Naive thymus-derived CD4-positive, alpha-beta T cell (primary cell): ENCODE measurements at regions not wholly inside any gene's neighbourhood (a gene's known extent, or its start where the extent isn't known, plus 50 kb on each side); places are given as distances from the start of the nearest gene placed in this dataset.
A peak's percentile ranks its signal among the peaks of the same experiment; 100 is the strongest.

Experiments
- ATAC-seq: fragments of 150-1000 bp; cut with Tn5 transposase; 2 replicates; pipeline ENCODE4 v1.10.0; 2021; ENCODE audit warnings: mild to moderate bottlenecking, moderate library complexity
- CTCF ChIA-PET: fragments of 350-600 bp; sonication (Branson Sonifier 250); formaldehyde crosslinking; loops from one replicate; lab custom pipeline; 2021; ENCODE audit warnings: antibody characterized with exemption; lab: Charles Lee
- POLR2A ChIA-PET: fragments of 350-600 bp; sonication (Branson Sonifier 250); formaldehyde crosslinking; loops from one replicate; lab custom pipeline; 2021; ENCODE audit warnings: antibody characterized with exemption, inconsistent platforms; lab: Charles Lee
- DNase-seq, 9 donors: peaks; one replicate each; pipeline versions ENCODE4 v3.0.0 to v3.0.0-alpha.2; 2020 to 2022; ENCODE audit warnings: mixed read lengths in 1 of 9
- H3K27ac ChIP-seq: one replicate; pipeline ENCODE4 v1.7.0; 2013; ENCODE audit warnings: mild to moderate bottlenecking, low read depth, low read length, moderate library complexity
- H3K27me3 ChIP-seq, 2 donors: one replicate each; pipeline ENCODE4 v1.7.0; 2013; ENCODE audit warnings: low read length in 2 of 2, mild to moderate bottlenecking in 2 of 2, moderate library complexity in 2 of 2; ENCODE audit not compliant: control insufficient read depth in 2 of 2, insufficient read depth in 2 of 2
- H3K36me3 ChIP-seq, 3 experiments: 1 replicate in 2 of 3; 2 replicates in 1 of 3; pipeline ENCODE4 v1.7.0; 2013; ENCODE audit warnings: low read length in 3 of 3, mild to moderate bottlenecking in 3 of 3, moderate library complexity in 1 of 3; ENCODE audit not compliant: insufficient read depth in 3 of 3, control insufficient read depth in 2 of 3
- H3K4me1 ChIP-seq, 2 donors: one replicate each; pipeline ENCODE4 v1.7.0; 2013; ENCODE audit warnings: low read length in 2 of 2, mild to moderate bottlenecking in 2 of 2, moderate library complexity in 1 of 2; ENCODE audit not compliant: control insufficient read depth in 2 of 2, insufficient read depth in 2 of 2
- H3K4me3 ChIP-seq: 2 replicates; pipeline ENCODE4 v1.7.0; 2013; ENCODE audit warnings: mild to moderate bottlenecking, low read length
- H3K9me3 ChIP-seq, 3 experiments: 1 replicate in 2 of 3; 2 replicates in 1 of 3; pipeline ENCODE4 v1.7.0; 2013; ENCODE audit warnings: low read length in 3 of 3; ENCODE audit not compliant: control insufficient read depth in 2 of 3
- H3K27ac Mint-ChIP-seq, 9 donors: one replicate each; pipeline ENCODE4 v1.8.0; 2020 to 2022; ENCODE audit warnings: mixed read lengths in 9 of 9, mild to moderate bottlenecking in 8 of 9, moderate library complexity in 5 of 9, inconsistent platforms in 2 of 9
- H3K27me3 Mint-ChIP-seq, 5 donors: one replicate each; pipeline ENCODE4 v1.8.0; 2021 to 2022; ENCODE audit warnings: mixed read lengths in 5 of 5, mild to moderate bottlenecking in 1 of 5
- H3K36me3 Mint-ChIP-seq, 5 donors: one replicate each; pipeline ENCODE4 v1.8.0; 2020 to 2022; ENCODE audit warnings: mixed read lengths in 5 of 5, mild to moderate bottlenecking in 3 of 5, inconsistent platforms in 1 of 5
- H3K4me1 Mint-ChIP-seq, 7 donors: one replicate each; pipeline ENCODE4 v1.8.0; 2020 to 2022; ENCODE audit warnings: mixed read lengths in 7 of 7, mild to moderate bottlenecking in 3 of 7, inconsistent platforms in 1 of 7
- H3K4me3 Mint-ChIP-seq, 10 donors: one replicate each; pipeline ENCODE4 v1.8.0; 2020 to 2022; ENCODE audit warnings: mild to moderate bottlenecking in 10 of 10, mixed read lengths in 10 of 10, moderate library complexity in 6 of 10, inconsistent platforms in 2 of 10
- H3K9me3 Mint-ChIP-seq, 11 donors: one replicate each; pipeline ENCODE4 v1.8.0; 2020 to 2022; ENCODE audit warnings: mixed read lengths in 11 of 11, mild to moderate bottlenecking in 4 of 11, inconsistent platforms in 1 of 11, moderate library complexity in 1 of 11
- intact Hi-C, 2 donors: fragments of 100-400 bp; cut with micrococcal nuclease; formaldehyde crosslinking; loops; one replicate each; pipeline ENCODE4 v1.15.1; 2023

GRCh38 chr21:33127154-33127867, 57.4 kb downstream of the OLIG1 start:
- no peaks in the 10 kb centered on the region for H3K4me1 ChIP-seq
- peak overlapping the region; percentile 60 for H3K4me3 ChIP-seq
- H3K27me3 ChIP-seq: no peaks in the 10 kb centered on the region
- Mint-ChIP-seq H3K4me1 (peaks cover 0 to 13% (median 6%) of the 10 kb centered on the region in 7 donors), H3K4me3 (peak overlapping the region; percentile 52 to 86 (median 78)), H3K27ac (peak overlapping the region in 5 of 9 donors; percentile 26 to 60 (median 50)), H3K27me3 (peaks cover 10 to 31% (median 27%) of the 10 kb centered on the region in 5 donors), H3K36me3 (no peaks in the 10 kb centered on the region), H3K9me3 (no peaks in the 10 kb centered on the region)
- no peaks in the 10 kb centered on the region for H3K36me3 ChIP-seq
- POLR2A ChIA-PET: interaction anchor here (0.9 kb wide), 1 partner anchor 70 kb away, joined by 3 read pairs; no protein-coding TSS in a partner anchor
- intact Hi-C loops: loop anchor here (1.0 to 10.0 kb wide), 11 partner anchors 70 to 475 kb away; partner anchors contain the start of gene OLIG2 (in 1 of the 2)
- DNase-seq (peak; percentile 21 to 60 (median 43)), ATAC-seq (peak; percentile 87)
- H3K27ac ChIP-seq: no peak overlapping the region
- H3K9me3 ChIP-seq: no peaks in the 10 kb centered on the region
- CTCF ChIA-PET: interaction anchor here (0.7 to 3.1 kb wide), 16 partner anchors 9 to 478 kb away, joined by 3 to 16 read pairs (median 4); no protein-coding TSS in a partner anchor

DNA sequence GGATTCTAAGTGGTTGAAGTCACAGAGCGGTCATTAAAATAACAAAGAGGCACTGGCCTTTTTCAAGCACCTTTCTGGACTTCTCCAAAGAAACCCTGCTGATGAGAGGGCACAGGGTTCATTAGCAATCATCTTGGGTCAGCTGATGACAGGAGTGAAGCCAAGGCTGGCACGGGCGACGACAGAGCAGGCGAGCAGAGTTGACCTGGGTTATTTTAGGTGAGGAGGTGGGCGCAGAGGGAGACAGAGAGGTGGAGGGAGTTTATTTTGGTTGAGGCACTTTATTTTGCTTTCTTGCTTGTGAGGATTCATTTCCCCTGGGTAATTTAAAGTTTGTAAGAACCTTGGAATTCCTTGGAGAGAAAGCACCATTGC, 57.9 kb downstream of the OLIG1 start:
- ATAC-seq: no peak
- H3K4me3 ChIP-seq: no peak overlapping the region
- POLR2A ChIA-PET: no interaction called here
- CTCF ChIA-PET: interaction anchor here (0.7 to 3.1 kb wide), 15 partner anchors 9 to 479 kb away, joined by 3 to 16 read pairs (median 3); no protein-coding TSS in a partner anchor
- peaks cover 0 to 13% (median 6%) of the 10 kb centered on the region in 7 donors for H3K4me1 Mint-ChIP-seq
- H3K27me3 Mint-ChIP-seq: peaks cover 10 to 31% (median 27%) of the 10 kb centered on the region in 5 donors
- H3K36me3 ChIP-seq: no peaks in the 10 kb centered on the region
- no peaks in the 10 kb centered on the region for H3K27me3 ChIP-seq
- no peak for DNase-seq
- H3K4me3 Mint-ChIP-seq: peak overlapping the region in 1 of 10 donors; percentile 86
- no peaks in the 10 kb centered on the region for H3K9me3 ChIP-seq
- H3K9me3 Mint-ChIP-seq: no peaks in the 10 kb centered on the region
- H3K27ac Mint-ChIP-seq: peak overlapping the region in 3 of 9 donors; percentile 26 to 50 (median 31)
- intact Hi-C loops: loop anchor here (1.0 to 10.0 kb wide), 11 partner anchors 69 to 475 kb away; partner anchors contain the start of gene OLIG2 (in 1 of the 2)
- no peaks in the 10 kb centered on the region for H3K4me1 ChIP-seq
- H3K36me3 Mint-ChIP-seq: no peaks in the 10 kb centered on the region
- no peak overlapping the region for H3K27ac ChIP-seq

DNA sequence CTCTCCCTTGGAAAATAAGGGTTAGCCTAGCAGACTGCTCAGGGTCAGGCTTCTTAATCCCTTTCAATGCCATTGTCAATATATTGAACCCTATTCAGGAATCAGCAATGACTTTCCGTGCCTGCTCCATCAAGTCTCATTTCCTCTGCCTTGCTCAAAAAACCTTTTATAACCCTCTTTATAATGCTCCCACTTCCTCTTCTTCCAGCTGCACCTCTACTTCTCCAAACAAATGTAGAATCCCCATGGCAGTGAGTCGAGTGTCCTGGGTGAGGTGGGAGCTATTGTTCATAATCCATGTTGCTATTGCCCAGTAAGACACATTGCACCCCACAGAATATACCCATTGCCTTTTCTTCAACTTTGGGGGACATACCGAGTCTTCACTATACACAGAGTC, 58.6 kb downstream of the OLIG1 start:
- H3K4me3 ChIP-seq: no peak overlapping the region
- Mint-ChIP-seq H3K9me3 (no peaks in the 10 kb centered on the region), H3K27ac (no peak overlapping the region), H3K4me1 (peaks cover 0 to 13% (median 6%) of the 10 kb centered on the region in 7 donors), H3K27me3 (peaks cover 10 to 31% (median 28%) of the 10 kb centered on the region in 5 donors), H3K36me3 (no peaks in the 10 kb centered on the region), H3K4me3 (peak overlapping the region in 1 of 10 donors; percentile 23)
- H3K36me3 ChIP-seq: no peaks in the 10 kb centered on the region
- H3K27ac ChIP-seq: no peak overlapping the region
- CTCF ChIA-PET: interaction anchor here (0.6 to 1.0 kb wide), 4 partner anchors 44 to 188 kb away, joined by 3 read pairs; no protein-coding TSS in a partner anchor
- intact Hi-C loops: loop anchor here (5.0 to 10.0 kb wide), 3 partner anchors 104 to 319 kb away; partner anchors contain the start of gene OLIG2 (in 1 of the 2)
- no peaks in the 10 kb centered on the region for H3K27me3 ChIP-seq
- no peaks in the 10 kb centered on the region for H3K9me3 ChIP-seq
- no peak for DNase-seq
- no peak for ATAC-seq
- POLR2A ChIA-PET: no interaction called here
- H3K4me1 ChIP-seq: no peaks in the 10 kb centered on the region

DNA sequence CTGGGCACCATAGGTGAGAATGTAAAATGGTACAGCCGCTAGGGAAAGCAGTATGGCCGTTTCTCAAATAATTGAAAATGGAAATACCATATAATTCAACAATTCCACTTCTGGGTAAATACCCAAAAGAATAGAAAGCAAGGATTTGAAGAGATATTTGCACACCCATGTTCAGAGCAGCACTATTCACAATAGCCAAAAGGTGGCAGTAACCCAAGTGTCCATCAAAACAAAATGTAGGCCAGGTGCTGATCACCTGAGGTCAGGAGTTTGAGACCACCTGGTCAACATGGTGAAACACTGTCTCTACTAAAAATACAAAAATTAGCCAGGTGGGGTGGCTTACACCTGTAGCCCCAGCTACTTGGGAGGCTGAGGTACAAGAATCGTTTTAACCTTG, 62.1 kb downstream of the OLIG1 start:
- peaks cover 10 to 31% (median 22%) of the 10 kb centered on the region in 5 donors for H3K27me3 Mint-ChIP-seq
- DNase-seq (no peak), ATAC-seq (no peak)
- no peaks in the 10 kb centered on the region for H3K36me3 Mint-ChIP-seq
- intact Hi-C loops: loop anchor here (1.0 to 2.0 kb wide), 2 partner anchors 65 kb away; no protein-coding TSS in a partner anchor
- H3K4me3 ChIP-seq: no peak overlapping the region
- ChIA-PET POLR2A (no interaction called here), CTCF (interaction anchor here (0.8 to 2.6 kb wide), 3 partner anchors 65 to 297 kb away, joined by 3 to 23 read pairs (median 4); no protein-coding TSS in a partner anchor)
- peaks cover 0 to 3% (median 0%) of the 10 kb centered on the region in 11 donors for H3K9me3 Mint-ChIP-seq
- H3K27ac Mint-ChIP-seq: no peak overlapping the region
- H3K36me3 ChIP-seq: no peaks in the 10 kb centered on the region
- H3K27me3 ChIP-seq: no peaks in the 10 kb centered on the region
- H3K9me3 ChIP-seq: no peaks in the 10 kb centered on the region
- H3K4me1 ChIP-seq: no peaks in the 10 kb centered on the region
- H3K4me3 Mint-ChIP-seq: no peak overlapping the region
- H3K4me1 Mint-ChIP-seq: peaks cover 0 to 11% (median 5%) of the 10 kb centered on the region in 7 donors
- no peak overlapping the region for H3K27ac ChIP-seq

GRCh38 chr21:33133892-33134291, 64.0 kb downstream of the OLIG1 start:
- Mint-ChIP-seq H3K4me1 (peaks cover 0 to 6% (median 0%) of the 10 kb centered on the region in 7 donors), H3K9me3 (peaks cover 0 to 3% (median 0%) of the 10 kb centered on the region in 11 donors), H3K4me3 (no peak overlapping the region), H3K36me3 (no peaks in the 10 kb centered on the region), H3K27me3 (peaks cover 0 to 19% (median 13%) of the 10 kb centered on the region in 5 donors), H3K27ac (no peak overlapping the region)
- no peak for ATAC-seq
- Histone ChIP-seq H3K4me1 (no peaks in the 10 kb centered on the region), H3K9me3 (no peaks in the 10 kb centered on the region), H3K27ac (no peak overlapping the region), H3K27me3 (no peaks in the 10 kb centered on the region), H3K4me3 (no peak overlapping the region), H3K36me3 (no peaks in the 10 kb centered on the region)
- intact Hi-C loops: loop anchor here in 1 of 2 donors (2.0 kb wide), 1 partner anchor 63 kb away; no protein-coding TSS in a partner anchor
- no peak for DNase-seq
- ChIA-PET POLR2A (no interaction called here), CTCF (interaction anchor here (1.0 to 2.6 kb wide), 3 partner anchors 10 to 63 kb away, joined by 3 to 23 read pairs (median 5); no protein-coding TSS in a partner anchor)

DNA sequence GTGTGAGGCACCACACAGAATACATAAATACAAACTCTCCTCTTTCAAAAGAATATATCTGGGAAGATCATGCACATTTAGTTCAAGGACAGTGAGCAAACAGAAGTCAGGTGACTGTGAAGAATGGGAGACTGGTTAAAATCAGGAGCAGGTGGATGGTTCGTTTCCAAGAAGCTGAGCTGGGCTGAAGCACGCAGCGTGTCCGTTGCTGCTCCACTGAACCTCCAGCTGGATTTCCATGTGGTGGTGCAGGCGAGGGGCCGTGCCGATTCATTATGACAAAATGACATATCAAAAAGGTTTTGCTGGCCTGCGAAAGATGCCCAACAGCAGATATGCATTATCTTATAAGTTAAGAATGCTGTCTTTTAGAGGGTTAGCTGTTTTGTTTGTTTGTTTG, 66.0 kb downstream of the OLIG1 start:
- no peak overlapping the region for H3K27ac Mint-ChIP-seq
- no peaks in the 10 kb centered on the region for H3K36me3 Mint-ChIP-seq
- Histone ChIP-seq H3K4me3 (no peak overlapping the region), H3K27me3 (no peaks in the 10 kb centered on the region), H3K27ac (no peak overlapping the region), H3K9me3 (no peaks in the 10 kb centered on the region), H3K4me1 (no peaks in the 10 kb centered on the region), H3K36me3 (no peaks in the 10 kb centered on the region)
- peaks cover 0 to 6% (median 0%) of the 10 kb centered on the region in 7 donors for H3K4me1 Mint-ChIP-seq
- ChIA-PET CTCF (interaction anchor here (1.7 kb wide), 1 partner anchor 9 kb away, joined by 7 read pairs; no protein-coding TSS in a partner anchor), POLR2A (no interaction called here)
- intact Hi-C loops: no loop called here
- H3K9me3 Mint-ChIP-seq: peaks cover 0 to 3% (median 0%) of the 10 kb centered on the region in 11 donors
- ATAC-seq (no peak), DNase-seq (no peak)
- H3K4me3 Mint-ChIP-seq: no peak overlapping the region
- H3K27me3 Mint-ChIP-seq: peaks cover 0 to 21% (median 12%) of the 10 kb centered on the region in 5 donors
